HepG2 (cell line): ENCODE measurements at regions not wholly inside any gene's neighbourhood (a gene's known extent, or its start where the extent isn't known, plus 50 kb on each side); places are given as distances from the start of the nearest gene placed in this dataset.

Experiments
- ATAC-seq: fragments of 200-7000 bp; cut with Tn5 transposase; 3 replicates; pipeline ENCODE4 v1.9.1; 2020; ENCODE audit warnings: mild to moderate bottlenecking, moderate library complexity
- BruUV-seq: library from RNA; stranded (reverse); fragments of 400-500 nt; replicated peaks from 2 replicates; lab custom pipeline; 2021; lab: Mats Ljungman, UMichigan
- CTCF ChIA-PET: fragments of 300-600 bp; formaldehyde crosslinking; extraction: SDS; loops from one replicate; lab custom pipeline; 2021; ENCODE audit warnings: low total read pairs, inconsistent platforms, low intra/inter-chr PET ratio; lab: Yijun Ruan, JAX
- POLR2A ChIA-PET: fragments of 350-600 bp; sonication (Branson Sonifier 250); formaldehyde crosslinking; loops from one replicate; lab custom pipeline; 2020; ENCODE audit warnings: antibody characterized with exemption, inconsistent platforms; lab: Yijun Ruan, JAX
- DNase-seq: peaks from one replicate; pipeline ENCODE4 v3.0.0-alpha.2; 2015; ENCODE audit warnings: low spot score
- FAIRE-seq: peaks from 3 replicates; lab custom pipeline; 2011; peaks lifted over from hg19 to GRCh38; lab: Jason Lieb, UNC
- H2AFZ ChIP-seq: one replicate; pipeline ENCODE4 v1.6.1; 2011; ENCODE audit warnings: low read length, inconsistent platforms
- H3K27ac ChIP-seq: fragments of 300-600 bp; 3 replicates; pipeline ENCODE4 v1.8.0; 2011; ENCODE audit warnings: mixed run types, mild to moderate bottlenecking, mixed read lengths, low read length, inconsistent platforms; ENCODE audit not compliant: insufficient read depth; ENCODE audit errors: extremely low read length
- H3K27me3 ChIP-seq, 2 experiments: fragments of 200-600 bp in 1 of 2; 2 replicates in 1 of 2; 3 replicates in 1 of 2; pipeline versions ENCODE4 v1.6.0 to v1.8.0; 2011; ENCODE audit warnings: low read length in 2 of 2, mild to moderate bottlenecking in 2 of 2, moderate library complexity in 2 of 2, inconsistent platforms in 1 of 2; ENCODE audit not compliant: insufficient read depth in 2 of 2, control insufficient read depth in 1 of 2
- H3K36me3 ChIP-seq, 2 experiments: fragments of 200-600 bp in 1 of 2; replicated peaks in 1 of 2; 2 replicates in 1 of 2; 3 replicates in 1 of 2; pipeline versions ENCODE4 v1.5.1 to v1.8.0; 2011; ENCODE audit warnings: low read length in 2 of 2, inconsistent platforms in 1 of 2; ENCODE audit not compliant: insufficient read depth in 2 of 2, control insufficient read depth in 1 of 2
- H3K4me1 ChIP-seq: 2 replicates; pipeline ENCODE4 v1.5.1; 2012; ENCODE audit warnings: low read length, inconsistent platforms; ENCODE audit not compliant: insufficient read depth
- H3K4me2 ChIP-seq: 2 replicates; pipeline ENCODE4 v1.6.0; 2011; ENCODE audit warnings: low read depth, low read length, inconsistent platforms
- H3K4me3 ChIP-seq, 3 experiments: fragments of 200-600 bp in 1 of 3; sonication (generic), shearing (Covaris generic) in 1 of 3; replicated peaks in 1 of 3; 2 replicates each; pipeline ENCODE4 v1.5.1; 2011 to 2016; ENCODE audit warnings: low read length in 3 of 3, inconsistent platforms in 2 of 3, low read depth in 2 of 3, mild to moderate bottlenecking in 2 of 3, control low read depth in 1 of 3, mixed read lengths in 1 of 3; ENCODE audit not compliant: insufficient read depth in 1 of 3
- H3K79me2 ChIP-seq: one replicate; pipeline ENCODE4 v1.6.1; 2011; ENCODE audit warnings: low read length, inconsistent platforms; ENCODE audit not compliant: insufficient read depth
- H3K9ac ChIP-seq: 2 replicates; pipeline ENCODE4 v1.6.0; 2011; ENCODE audit warnings: mild to moderate bottlenecking, low read depth, low read length, inconsistent platforms; ENCODE audit not compliant: insufficient read depth
- H3K9me3 ChIP-seq: 2 replicates; pipeline ENCODE4 v1.5.1; 2012; ENCODE audit warnings: mild to moderate bottlenecking, low read length
- H4K20me1 ChIP-seq: 2 replicates; pipeline ENCODE4 v1.6.0; 2011; ENCODE audit warnings: inconsistent platforms, mild to moderate bottlenecking, low read length, moderate library complexity; ENCODE audit not compliant: insufficient read depth
- ADNP ChIP-seq: sonication (generic); formaldehyde crosslinking; IDR thresholded peaks from 2 replicates; pipeline ENCODE4 v1.4.0; 2020; ENCODE audit warnings: missing genetic modification reagents
- ARID5B ChIP-seq: IDR thresholded peaks from 2 replicates; pipeline ENCODE4 v1.4.0; 2020; ENCODE audit warnings: mild to moderate bottlenecking, missing genetic modification reagents
- ATF5 ChIP-seq: sonication (generic); formaldehyde crosslinking; IDR thresholded peaks from 2 replicates; pipeline ENCODE4 v1.4.0; 2020; ENCODE audit warnings: mild to moderate bottlenecking, low read depth, missing genetic modification reagents
- CCDC6 ChIP-seq: sonication (generic); formaldehyde crosslinking; IDR thresholded peaks from 2 replicates; pipeline ENCODE4 v1.8.1; 2022; ENCODE audit warnings: mild to moderate bottlenecking, missing genetic modification reagents, moderate library complexity
- DR1 ChIP-seq: sonication (generic); formaldehyde crosslinking; IDR thresholded peaks from 2 replicates; pipeline ENCODE4 v1.8.0; 2021; ENCODE audit warnings: mild to moderate bottlenecking, missing genetic modification reagents, inconsistent platforms
- ESRRA ChIP-seq: sonication (generic); formaldehyde crosslinking; IDR thresholded peaks from 2 replicates; pipeline ENCODE4 v1.5.1; 2020; ENCODE audit warnings: mild to moderate bottlenecking, low read depth, missing genetic modification reagents
- HINFP ChIP-seq: sonication (generic); formaldehyde crosslinking; IDR thresholded peaks from 2 replicates; pipeline ENCODE4 v1.4.0; 2020; ENCODE audit warnings: low read depth, mild to moderate bottlenecking, missing genetic modification reagents
- MEIS2 ChIP-seq: sonication (generic); formaldehyde crosslinking; IDR thresholded peaks from 2 replicates; pipeline ENCODE4 v1.9.0; 2021; ENCODE audit warnings: mild to moderate bottlenecking, missing genetic modification reagents
- RFXANK ChIP-seq: IDR thresholded peaks from 2 replicates; pipeline ENCODE4 v1.6.1; 2016
- RFXAP ChIP-seq: sonication (generic); formaldehyde crosslinking; IDR thresholded peaks from 2 replicates; pipeline ENCODE4 v1.4.0; 2020; ENCODE audit warnings: missing genetic modification reagents, borderline replicate concordance
- SALL1 ChIP-seq: sonication (generic); formaldehyde crosslinking; IDR thresholded peaks from 2 replicates; pipeline ENCODE4 v1.8.0; 2022; ENCODE audit warnings: mild to moderate bottlenecking, missing genetic modification reagents
- SNAI1 ChIP-seq: sonication (generic); formaldehyde crosslinking; IDR thresholded peaks from 2 replicates; pipeline ENCODE4 v1.5.0; 2020; ENCODE audit warnings: mild to moderate bottlenecking, missing genetic modification reagents, borderline replicate concordance
- SOX13 ChIP-seq, 3 experiments: fragments of 450-650 bp in 1 of 3; sonication (generic) in 1 of 3; formaldehyde crosslinking in 1 of 3; IDR thresholded peaks in 2 of 3; conservative IDR thresholded peaks in 1 of 3; 2 replicates each; pipeline versions ENCODE4 v1.5.0 to v1.6.1; 2016 to 2020; ENCODE audit warnings: antibody characterized with exemption in 1 of 3, mild to moderate bottlenecking in 1 of 3, missing compliant biosample characterization in 1 of 3, missing genetic modification reagents in 1 of 3, moderate library complexity in 1 of 3
- ZBTB7B ChIP-seq: sonication (generic); formaldehyde crosslinking; IDR thresholded peaks from 2 replicates; pipeline ENCODE4 v1.4.0; 2020; ENCODE audit warnings: missing genetic modification reagents
- ZNF33A ChIP-seq: sonication (generic); formaldehyde crosslinking; IDR thresholded peaks from 2 replicates; pipeline ENCODE4 v1.5.1; 2020; ENCODE audit warnings: missing genetic modification reagents, mild to moderate bottlenecking, moderate library complexity, borderline replicate concordance
- ZNF546 ChIP-seq: sonication (generic); formaldehyde crosslinking; conservative IDR thresholded peaks from 2 replicates; pipeline ENCODE4 v1.8.1; 2023; ENCODE audit warnings: mild to moderate bottlenecking, missing genetic modification reagents
- ZNF629 ChIP-seq: sonication (generic); formaldehyde crosslinking; conservative IDR thresholded peaks from 2 replicates; pipeline ENCODE4 v1.5.0; 2020; ENCODE audit warnings: missing genetic modification reagents
- ZNF839 ChIP-seq: sonication (generic); formaldehyde crosslinking; IDR thresholded peaks from 2 replicates; pipeline ENCODE4 v1.4.0; 2020; ENCODE audit warnings: missing genetic modification reagents, mild to moderate bottlenecking, borderline replicate concordance
- ZNF878 ChIP-seq: sonication (generic); formaldehyde crosslinking; IDR thresholded peaks from 2 replicates; pipeline ENCODE4 v1.8.1; 2023; ENCODE audit warnings: mild to moderate bottlenecking, missing genetic modification reagents, moderate library complexity
- ZSCAN25 ChIP-seq: sonication (generic); formaldehyde crosslinking; IDR thresholded peaks from 2 replicates; pipeline ENCODE4 v1.8.0; 2022; ENCODE audit warnings: mild to moderate bottlenecking, missing genetic modification reagents
- WGBS: methylation state at CpG from one replicate; pipeline ENCODE4 v1.1.6; 2017; ENCODE audit warnings: low lambda C conversion rate; 5-methylcytosine and 5-hydroxymethylcytosine counted together
- in situ Hi-C: cut with HindIII; loops from 2 replicates; pipeline ENCODE4 v1.10.0; 2017; ENCODE audit warnings: low pct_unique_long_range_greater_than_20kb; ENCODE audit not compliant: extremely low pct_ligation_motif_present
- intact Hi-C: fragments of 100-400 bp; cut with micrococcal nuclease; formaldehyde crosslinking; loops from one replicate; pipeline ENCODE4 v1.10.0; 2022; ENCODE audit not compliant: unreplicated experiment

- in situ Hi-C loops (no loop called here), intact Hi-C loops (no loop called here)
- POLR2A ChIA-PET, result no interaction called here
- no peak overlapping the region for H3K9ac ChIP-seq
- H3K27ac ChIP-seq, result no peak overlapping the region
- H3K9me3 ChIP-seq, result no peaks in the 10 kb centered on the region
- no peak overlapping the region for H3K4me3 ChIP-seq
- DNase-seq (no peak), FAIRE-seq (no peak), ATAC-seq (no peak)
- CTCF ChIA-PET, result no interaction called here
- no TSS peak for BruUV-seq
- H3K36me3 ChIP-seq, result no peaks in the 10 kb centered on the region
- H3K4me1 ChIP-seq, result no peaks in the 10 kb centered on the region
- no peak overlapping the region for H3K4me2 ChIP-seq
- H3K27me3 ChIP-seq, result no peaks in the 10 kb centered on the region
- WGBS, result 11% methylated on average over 3 of the region's 3 CpGs
- H2AFZ ChIP-seq, result no peak overlapping the region
- TF ChIP-seq SOX13 (IDR thresholded peaks at IDR 0.05) (no peak), SOX13 (CRISPR knock-in tag; conservative IDR thresholded peaks at IDR 0.05 in 1 of 2, IDR thresholded peaks at IDR 0.05 in 1 of 2) (no peak), ZNF546 (no peak), ATF5 (CRISPR knock-in tag) (no peak), DR1 (CRISPR knock-in tag) (no peak), SNAI1 (CRISPR knock-in tag) (no peak), ZNF33A (CRISPR knock-in tag) (no peak), ESRRA (CRISPR knock-in tag) (no peak), ARID5B (CRISPR knock-in tag) (no peak), ZBTB7B (CRISPR knock-in tag) (no peak), ZSCAN25 (CRISPR knock-in tag) (no peak), RFXAP (CRISPR knock-in tag) (no peak), ADNP (CRISPR knock-in tag) (no peak), HINFP (no peak), RFXANK (no peak), ZNF839 (CRISPR knock-in tag) (no peak), MEIS2 (no peak), ZNF629 (no peak), ZNF878 (CRISPR knock-in tag) (no peak), SALL1 (CRISPR knock-in tag) (no peak), CCDC6 (CRISPR knock-in tag) (no peak)
- H4K20me1 ChIP-seq, result no peaks in the 10 kb centered on the region
- H3K79me2 ChIP-seq, result no peaks in the 10 kb centered on the region
These were observed 181.5 kb upstream of the SCN7A start for GRCh38 chr2:166675553-166675952.
